ENCODE measurements at regions not wholly inside any gene's neighbourhood (a gene's known extent, or its start where the extent isn't known, plus 50 kb on each side); places are given as distances from the start of the nearest gene placed in this dataset.

- dilution Hi-C loops (cut with MboI; ENCODE audit: extremely low pct_ligation_motif_present, low sequenced_read_pairs): no loop called here
- no peak overlapping the region for H3K4me3 ChIP-seq (replicated peaks in 1 of 3; ENCODE audit: insufficient read depth in 1 of 3, low read depth in 1 of 3, low read length in 3 of 3)
- no peaks in the 10 kb centered on the region for H4K20me1 ChIP-seq (replicated peaks; ENCODE audit: control insufficient read depth, extremely low read depth, insufficient read depth, low read length)
- intact Hi-C loops (cut with micrococcal nuclease): no loop called here
- TF ChIP-seq MAX (IDR thresholded peaks at IDR 0.05; ENCODE audit: insufficient read depth, insufficient read length): no peak
- no peak for TF ChIP-seq POLR2A (IDR thresholded peaks at IDR 0.05; ENCODE audit: low read depth, low read length)
- H3K79me2 ChIP-seq (ENCODE audit: control insufficient read depth, insufficient read depth, low read length): no peaks in the 10 kb centered on the region
- H3K4me2 ChIP-seq (ENCODE audit: insufficient read depth, low read length): no peak overlapping the region
- no peaks in the 10 kb centered on the region for H3K9me1 ChIP-seq (replicated peaks; ENCODE audit: control insufficient read depth, extremely low read depth, insufficient read depth, low read length)
- no TSS peak for BruUV-seq (replicated peaks)
- DNase-seq (ENCODE audit: low read depth, low spot score): no peak
- POLR2A ChIA-PET: no interaction called here
- no peaks in the 10 kb centered on the region for H3K4me1 ChIP-seq (ENCODE audit: control insufficient read depth, extremely low read depth, insufficient read depth, low read length)
- no peak overlapping the region for H2AFZ ChIP-seq (ENCODE audit: low read depth, low read length)
- no peaks in the 10 kb centered on the region for H3K27me3 ChIP-seq (ENCODE audit: control insufficient read depth in 2 of 2, insufficient read depth in 2 of 2, low read length in 2 of 2)
- FAIRE-seq: no peak
- H3K9ac ChIP-seq (replicated peaks; ENCODE audit: extremely low read depth, insufficient read depth, low read length): no peak overlapping the region
- CTCF ChIA-PET: no interaction called here
- H3K9me3 ChIP-seq (replicated peaks; ENCODE audit: control insufficient read depth, insufficient read depth, low read length): peaks cover 2% of the 10 kb centered on the region
- no peaks in the 10 kb centered on the region for H3K36me3 ChIP-seq (ENCODE audit: control insufficient read depth in 2 of 2, extremely low read depth in 1 of 2, insufficient read depth in 2 of 2, low read length in 2 of 2)
- no peak overlapping the region for H3K27ac ChIP-seq (ENCODE audit: insufficient read depth, low read depth, low read length)
Observed at GRCh38 chr6:66962082-66962481, 1255.1 kb upstream of the EYS start.

GRCh38 chr6:66961191-66961590 lies 1254.2 kb upstream of the EYS start:
- intact Hi-C loops (cut with micrococcal nuclease) (no loop called here), dilution Hi-C loops (cut with MboI; ENCODE audit: extremely low pct_ligation_motif_present, low sequenced_read_pairs) (no loop called here)
- no peaks in the 10 kb centered on the region for H3K36me3 ChIP-seq (ENCODE audit: control insufficient read depth in 2 of 2, extremely low read depth in 1 of 2, insufficient read depth in 2 of 2, low read length in 2 of 2)
- no peak for DNase-seq (ENCODE audit: low read depth, low spot score)
- ChIA-PET POLR2A (no interaction called here), CTCF (no interaction called here)
- H3K4me1 ChIP-seq (ENCODE audit: control insufficient read depth, extremely low read depth, insufficient read depth, low read length): no peaks in the 10 kb centered on the region
- H3K9me3 ChIP-seq (replicated peaks; ENCODE audit: control insufficient read depth, insufficient read depth, low read length): peaks cover 2% of the 10 kb centered on the region
- H3K27me3 ChIP-seq (ENCODE audit: control insufficient read depth in 2 of 2, insufficient read depth in 2 of 2, low read length in 2 of 2): no peaks in the 10 kb centered on the region
- no peak overlapping the region for H3K4me2 ChIP-seq (ENCODE audit: insufficient read depth, low read length)
- no TSS peak for BruUV-seq (replicated peaks)
- TF ChIP-seq POLR2AphosphoS5 (IDR thresholded peaks at IDR 0.05; ENCODE audit: insufficient read depth, low read depth, low read length) (no peak), EZH2 (IDR thresholded peaks at IDR 0.05; ENCODE audit: borderline replicate concordance, low read depth, low read length, severe bottlenecking) (no peak), MYC (IDR thresholded peaks at IDR 0.05; ENCODE audit: low read depth, low read length) (no peak), CTCF (IDR thresholded peaks at IDR 0.05; ENCODE audit: extremely low read depth in 1 of 2, insufficient read depth in 1 of 2, low read depth in 1 of 2, low read length in 2 of 2) (no peak), JUN (IDR thresholded peaks at IDR 0.05; ENCODE audit: borderline replicate concordance, insufficient read depth, insufficient read length, low read depth) (no peak), MAX (IDR thresholded peaks at IDR 0.05; ENCODE audit: insufficient read depth, insufficient read length) (no peak), POLR2A (IDR thresholded peaks at IDR 0.05; ENCODE audit: low read depth, low read length) (no peak), GATA2 (IDR thresholded peaks at IDR 0.05; ENCODE audit: insufficient read depth, insufficient read length, low read depth, low read length) (no peak), FOS (IDR thresholded peaks at IDR 0.05; ENCODE audit: borderline replicate concordance, insufficient read depth, low read length) (no peak)
- no peak overlapping the region for H3K4me3 ChIP-seq (replicated peaks in 1 of 3; ENCODE audit: insufficient read depth in 1 of 3, low read depth in 1 of 3, low read length in 3 of 3)
- H4K20me1 ChIP-seq (replicated peaks; ENCODE audit: control insufficient read depth, extremely low read depth, insufficient read depth, low read length): no peaks in the 10 kb centered on the region
- H3K79me2 ChIP-seq (ENCODE audit: control insufficient read depth, insufficient read depth, low read length): no peaks in the 10 kb centered on the region
- no peak overlapping the region for H2AFZ ChIP-seq (ENCODE audit: low read depth, low read length)
- FAIRE-seq: no peak
- H3K9me1 ChIP-seq (replicated peaks; ENCODE audit: control insufficient read depth, extremely low read depth, insufficient read depth, low read length): no peaks in the 10 kb centered on the region
- H3K9ac ChIP-seq (replicated peaks; ENCODE audit: extremely low read depth, insufficient read depth, low read length): no peak overlapping the region
- H3K27ac ChIP-seq (ENCODE audit: insufficient read depth, low read depth, low read length): no peak overlapping the region

All from endothelial cell of umbilical vein (primary cell).